NCI-H2081 (cell line): ENCODE measurements at regions not wholly inside any gene's neighbourhood (a gene's known extent, or its start where the extent isn't known, plus 50 kb on each side); places are given as distances from the start of the nearest gene placed in this dataset.

Source experiments
- DNase-seq, 2 experiments: peaks; one replicate each; lab custom pipeline; 2025; lab: John Stamatoyannopoulos, UW

DNA sequence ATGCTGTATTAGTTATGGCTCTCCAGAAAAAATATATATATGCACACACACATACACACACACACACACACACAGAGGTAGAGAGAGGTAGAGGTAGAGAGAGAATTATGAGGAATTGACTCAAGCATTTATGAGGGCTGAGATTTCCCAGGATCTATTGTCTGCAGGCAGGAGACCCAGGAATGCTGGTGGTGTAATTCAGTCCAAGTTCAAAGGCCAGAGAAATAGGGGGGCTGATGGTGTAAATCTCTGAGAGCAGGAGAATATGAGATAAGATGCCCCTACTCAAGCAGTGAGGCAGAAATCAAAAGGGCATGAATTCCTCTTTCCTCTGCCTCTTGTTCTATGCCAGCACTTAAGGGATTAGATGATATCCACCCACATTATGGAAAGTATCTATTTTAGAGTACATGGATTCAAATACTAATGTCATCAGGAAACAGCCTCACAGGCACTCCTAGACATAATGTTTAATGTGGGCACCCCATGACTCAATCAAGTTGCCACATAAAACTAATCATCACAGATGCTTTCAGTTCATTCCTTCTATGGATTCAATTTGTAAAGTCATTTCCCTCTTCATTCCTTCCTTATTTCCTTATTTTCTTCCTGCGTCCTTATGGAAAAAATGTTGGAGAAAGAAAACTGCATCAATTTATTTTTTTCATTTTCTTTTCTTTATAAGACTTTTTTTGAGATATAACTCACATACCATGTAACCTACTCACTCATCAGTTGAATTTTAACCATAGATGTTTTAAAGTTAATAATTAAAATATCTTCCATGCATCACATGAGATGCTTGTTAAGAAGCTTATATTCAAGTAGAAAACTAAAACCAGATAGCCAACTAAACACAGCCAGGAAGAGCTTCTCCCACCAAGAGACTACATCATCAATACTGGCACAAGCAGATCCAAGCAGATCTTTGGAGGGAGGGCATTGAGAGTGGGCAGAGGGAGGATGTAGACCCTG lies 406.2 kb downstream of the MBD2 start:
- DNase-seq: no peak

DNA sequence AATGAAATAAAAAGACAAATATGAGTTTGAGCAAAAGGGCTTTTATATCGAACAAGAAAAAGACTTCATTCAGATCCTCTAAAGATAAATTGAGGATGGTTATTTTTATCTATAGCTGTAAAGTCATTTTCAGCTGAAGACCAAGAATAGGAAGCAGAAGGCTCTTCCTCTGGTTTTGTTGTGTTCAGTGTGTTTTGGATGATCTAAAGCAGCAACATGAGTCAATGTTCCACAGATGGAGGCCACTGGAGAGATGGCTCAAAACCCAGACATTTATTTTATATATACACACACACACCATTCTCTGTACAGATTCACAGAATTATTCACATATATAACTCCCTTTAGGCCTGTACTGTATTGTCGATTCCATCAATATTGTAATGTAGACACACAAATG lies 424.3 kb downstream of the MBD2 start:
- DNase-seq: no peak

DNA sequence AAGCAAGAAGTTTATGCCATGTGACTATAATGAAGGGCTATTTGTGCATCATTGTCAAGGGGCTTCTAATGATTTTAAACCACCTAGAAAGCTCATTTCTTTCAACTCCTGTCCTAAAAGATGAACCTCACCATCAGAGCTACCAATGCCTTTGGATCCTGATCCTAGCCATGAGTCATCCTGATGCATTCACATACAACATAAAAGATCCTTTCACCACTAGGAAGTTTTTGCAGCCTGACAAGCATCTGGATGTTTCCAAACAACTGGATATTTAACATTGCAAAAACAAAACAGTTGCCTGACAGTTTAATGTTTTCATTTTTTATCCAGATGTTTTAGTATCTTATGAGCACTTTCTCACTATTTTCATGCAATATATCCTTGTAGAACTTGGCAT lies 425.3 kb downstream of the MBD2 start:
- no peak for DNase-seq

DNA sequence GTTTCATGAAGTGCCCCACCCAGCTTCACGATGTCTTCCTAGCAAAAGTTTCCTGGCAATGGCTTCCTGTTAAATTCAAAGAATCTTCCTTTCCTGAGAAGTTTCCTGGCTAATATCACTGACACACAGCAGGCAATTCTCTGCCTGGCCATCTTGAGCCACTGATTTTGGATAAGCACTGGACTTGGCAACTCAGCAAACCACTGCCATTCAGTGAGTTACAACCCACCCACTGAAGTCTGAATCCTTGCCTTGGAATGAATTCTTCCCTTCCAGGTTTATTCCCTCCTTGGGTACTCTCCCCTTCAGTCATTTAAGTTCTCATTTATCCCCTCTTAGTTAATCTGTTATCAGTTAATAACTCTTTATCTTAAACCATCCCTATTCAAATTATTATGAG lies 426.0 kb downstream of the MBD2 start:
- no peak for DNase-seq

DNA sequence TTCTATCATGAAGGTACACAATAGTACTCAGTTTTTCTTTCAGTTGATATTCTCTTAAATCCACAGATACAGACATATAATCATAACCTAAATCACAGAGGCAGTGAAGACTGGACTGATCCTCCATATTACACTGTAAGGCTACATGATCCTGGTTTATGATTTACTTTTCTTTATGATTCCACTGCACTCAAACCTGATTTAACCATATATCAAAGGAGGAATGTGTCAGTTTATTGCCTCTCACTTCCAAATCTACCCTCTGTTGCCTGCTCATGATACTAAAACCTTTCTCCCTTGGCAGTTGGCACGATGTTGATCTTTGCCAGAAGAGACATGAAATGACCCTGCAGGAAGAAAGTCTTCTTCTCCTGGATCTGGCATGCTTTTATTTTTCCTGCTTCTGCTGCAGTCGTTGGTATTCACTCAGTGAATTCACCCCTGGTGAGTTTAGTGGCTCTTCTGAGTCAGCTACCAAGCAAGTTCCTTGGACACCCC lies 426.4 kb downstream of the MBD2 start:
- DNase-seq: no peak

DNA sequence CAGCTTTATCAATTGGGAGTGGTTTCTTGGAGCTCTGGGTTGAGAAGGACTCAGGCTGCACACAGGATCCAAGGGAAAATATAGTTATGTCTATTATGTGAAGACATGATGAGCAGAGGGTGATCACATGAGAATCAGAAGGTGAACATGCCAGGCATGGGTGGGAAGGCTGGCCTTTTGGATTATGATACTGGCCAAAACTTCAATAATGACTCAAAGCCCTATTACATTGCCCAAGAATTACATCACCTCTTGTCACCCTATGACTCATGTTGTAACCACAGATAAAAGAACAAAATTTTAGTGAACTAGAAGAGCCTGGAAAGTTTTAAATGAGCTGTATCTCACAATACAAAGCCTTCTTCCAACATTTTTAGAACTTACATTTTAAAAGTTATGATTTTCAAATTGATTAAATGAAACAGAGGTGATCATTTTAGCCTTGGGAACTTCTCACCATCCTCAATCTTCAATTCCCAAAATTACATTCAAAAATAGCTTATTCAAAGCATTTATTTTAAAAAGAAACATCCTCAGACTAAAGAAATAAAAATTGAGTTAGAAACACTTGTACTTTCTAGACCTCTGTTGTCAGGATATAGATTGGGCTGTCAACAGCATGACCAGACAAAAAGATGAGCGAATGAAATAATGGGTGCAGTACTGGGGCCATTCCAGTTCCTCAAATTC lies 428.3 kb downstream of the MBD2 start:
- no peak for DNase-seq

DNA sequence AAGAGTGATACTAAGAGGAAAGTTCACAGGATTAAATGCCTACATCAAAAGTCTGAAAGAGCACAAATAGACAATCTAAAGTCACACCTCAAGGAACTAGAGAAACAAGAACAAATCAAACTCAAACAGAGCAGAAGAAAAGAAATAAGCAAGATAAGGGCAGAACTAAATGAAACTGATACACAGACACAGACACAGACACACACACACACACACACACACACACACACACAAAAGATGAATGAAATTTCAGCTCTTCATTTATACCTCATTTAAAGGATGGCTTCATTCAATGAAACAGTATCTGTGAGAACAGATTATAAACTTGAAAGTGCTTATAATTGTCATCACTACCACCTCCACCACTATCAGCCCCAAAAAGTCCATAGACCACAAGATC lies 428.9 kb downstream of the MBD2 start:
- DNase-seq: no peak

DNA sequence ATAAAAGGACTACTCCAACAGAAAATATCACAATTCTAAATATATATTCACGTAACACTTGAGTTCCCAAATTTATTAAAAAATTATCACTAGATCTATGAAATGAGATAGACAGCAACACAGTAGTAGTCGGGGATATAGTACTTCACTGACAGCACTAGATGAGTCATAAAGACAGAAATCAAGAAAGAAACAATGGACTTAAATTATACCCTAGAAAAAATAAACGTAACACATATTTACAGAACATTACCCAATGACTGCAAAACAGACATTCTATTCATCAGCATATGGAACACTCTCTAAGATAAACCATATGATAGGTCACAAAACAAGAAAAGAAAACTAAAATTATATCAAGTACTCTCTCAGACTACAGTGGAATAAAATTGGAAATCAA lies 429.4 kb downstream of the MBD2 start:
- peak in 1 of 2 experiments; percentile 0 for DNase-seq

DNA sequence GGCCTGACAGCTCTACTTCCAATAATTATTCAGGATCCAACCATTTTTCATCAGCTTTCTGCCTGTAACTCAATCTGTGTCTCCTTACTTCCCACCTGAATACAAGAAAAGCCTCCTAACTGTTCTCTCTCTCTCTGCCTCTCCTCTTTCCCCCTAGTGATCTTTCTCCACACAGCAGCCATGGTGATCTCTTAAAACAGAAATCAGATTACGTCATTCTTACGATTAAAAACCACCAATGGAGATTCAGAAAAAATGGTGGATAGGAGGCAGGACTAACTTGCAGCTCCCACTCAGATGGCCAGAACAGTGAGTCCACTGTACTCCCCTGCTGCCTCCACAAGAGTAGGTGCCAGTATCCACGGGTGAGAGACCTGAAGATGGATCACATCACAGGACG lies 431.7 kb downstream of the MBD2 start:
- DNase-seq: no peak

DNA sequence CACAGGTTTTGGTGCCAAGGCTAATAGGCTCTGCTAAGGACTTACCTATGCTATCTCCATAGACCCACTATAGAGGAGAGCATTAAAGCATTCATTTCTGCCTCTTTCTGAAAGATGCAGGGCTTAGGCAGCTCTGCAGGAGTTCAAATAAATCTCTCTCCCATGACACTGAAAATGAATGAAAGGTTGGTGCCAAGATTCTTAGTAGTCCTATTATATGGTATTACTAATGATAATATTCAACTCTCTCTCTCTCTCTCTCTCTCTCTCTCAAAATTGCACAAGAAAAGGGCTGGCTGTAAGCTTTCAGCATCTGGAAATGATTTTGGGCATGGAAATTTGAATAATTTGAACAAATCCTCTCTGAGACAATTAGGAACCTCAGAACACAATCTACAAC lies 433.7 kb downstream of the MBD2 start:
- no peak for DNase-seq

DNA sequence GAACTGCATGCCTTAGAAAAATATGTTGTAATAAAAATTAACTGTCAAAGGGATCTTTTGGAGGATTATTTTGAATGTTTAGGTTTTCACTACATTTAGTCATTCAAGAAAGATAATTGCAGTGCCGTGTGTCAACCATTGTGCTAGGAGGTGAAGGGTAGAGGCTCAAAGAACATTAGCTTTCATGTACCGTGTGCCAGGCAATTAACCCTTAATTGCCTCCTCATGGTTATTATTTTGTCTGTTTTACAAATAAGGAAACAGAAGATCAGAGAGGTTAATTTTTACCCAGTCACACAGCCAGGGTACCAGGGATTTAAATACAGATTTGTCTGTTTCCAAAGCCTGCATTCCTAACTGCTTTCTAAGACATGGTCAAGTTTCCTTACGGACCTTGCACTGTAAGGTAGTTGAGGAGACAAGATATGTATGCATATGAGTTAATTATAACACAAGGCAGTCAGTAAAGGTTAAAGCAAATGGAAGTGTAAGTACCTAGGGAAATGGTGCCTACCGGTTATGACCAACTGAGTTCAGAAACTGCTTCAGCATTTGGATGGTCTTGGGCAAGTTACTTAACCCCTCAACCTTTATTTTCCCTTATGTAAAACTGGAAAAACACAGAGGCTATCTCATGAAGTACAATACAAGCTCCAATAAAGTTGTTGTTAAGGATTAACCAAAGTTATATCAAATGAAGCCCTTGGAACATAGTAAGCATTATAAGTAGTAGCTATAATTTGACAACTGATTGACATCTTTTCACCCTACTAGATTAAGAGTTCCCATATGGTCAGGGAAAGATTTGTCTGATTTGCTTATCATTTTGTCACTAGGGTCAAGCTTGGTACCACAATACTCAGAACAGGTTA lies 434.9 kb downstream of the MBD2 start:
- peak in 1 of 2 experiments; percentile 2 for DNase-seq

DNA sequence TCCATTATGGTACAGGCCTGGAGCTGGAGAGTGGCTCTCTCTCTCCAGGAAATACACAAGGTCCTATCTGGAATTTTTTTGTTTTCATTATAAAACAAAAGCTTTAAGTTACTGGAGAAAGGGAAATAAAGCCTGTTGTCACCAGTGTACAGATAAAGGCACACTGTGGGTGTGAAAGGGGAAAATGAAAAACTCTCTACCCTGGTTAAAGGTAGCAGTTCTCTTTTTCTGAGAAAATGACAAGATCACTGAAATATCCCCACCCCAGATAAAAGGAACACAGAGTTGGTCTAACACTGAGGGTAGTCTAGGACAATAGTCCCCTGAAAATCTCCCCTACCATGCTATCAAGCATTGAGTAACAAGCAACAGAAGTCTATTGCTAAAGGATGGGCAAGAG lies 438.7 kb downstream of the MBD2 start:
- no peak for DNase-seq

DNA sequence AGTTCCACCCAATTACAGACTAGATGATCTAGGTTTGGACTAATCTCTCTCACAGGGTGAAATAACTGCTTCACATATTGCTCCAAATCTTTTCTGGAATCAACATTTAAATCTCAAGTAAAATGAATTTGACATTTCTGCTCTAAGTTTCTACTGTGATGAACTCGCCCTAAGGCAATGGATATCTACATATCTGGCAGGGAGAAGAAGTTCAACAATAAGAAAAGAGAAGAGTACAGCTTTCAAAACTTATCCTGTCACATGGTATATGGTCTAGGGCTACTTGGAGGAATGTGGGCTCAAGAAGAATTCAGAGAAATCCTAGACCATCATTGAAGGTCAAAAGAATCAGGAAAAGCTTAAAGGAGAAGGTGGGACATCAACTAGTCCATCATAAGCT lies 440.2 kb downstream of the MBD2 start:
- DNase-seq: no peak

DNA sequence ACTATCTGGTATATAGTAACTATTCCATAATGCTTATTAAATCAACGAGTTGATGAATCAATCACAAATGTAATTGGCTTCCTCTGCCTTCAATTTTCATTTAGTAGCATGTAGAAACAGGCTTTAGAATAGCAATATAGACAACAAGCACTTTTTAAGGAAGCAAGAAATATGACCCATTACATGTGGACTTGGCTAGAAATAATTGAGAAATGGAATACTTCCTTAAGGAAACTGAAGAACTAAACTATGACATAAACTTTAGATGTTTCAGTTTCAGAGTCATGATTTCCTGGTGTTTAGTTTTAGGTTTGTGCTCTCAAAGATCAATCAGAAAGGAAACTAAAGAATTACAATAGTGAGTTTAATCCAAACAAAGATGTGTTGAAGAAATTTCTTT lies 443.8 kb downstream of the MBD2 start:
- no peak for DNase-seq

DNA sequence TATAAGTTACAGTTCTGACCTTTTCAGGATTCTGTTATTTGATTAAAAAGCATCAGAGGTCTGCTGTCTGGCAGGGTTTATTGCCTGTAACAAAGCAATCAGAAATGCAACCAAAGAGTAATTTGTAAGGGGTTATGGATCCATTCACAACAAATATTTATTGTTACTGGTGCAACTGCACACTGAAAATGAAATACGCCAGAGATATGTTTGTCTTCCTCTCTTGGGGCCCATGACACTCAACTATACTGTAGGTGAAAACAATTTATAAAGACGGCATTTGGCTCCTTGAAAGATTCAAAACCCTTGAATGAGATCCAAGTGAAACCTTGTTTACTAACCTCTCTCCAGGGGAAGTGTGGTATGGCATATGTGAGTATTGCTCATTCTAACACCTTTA lies 452.2 kb downstream of the MBD2 start:
- no peak for DNase-seq

DNA sequence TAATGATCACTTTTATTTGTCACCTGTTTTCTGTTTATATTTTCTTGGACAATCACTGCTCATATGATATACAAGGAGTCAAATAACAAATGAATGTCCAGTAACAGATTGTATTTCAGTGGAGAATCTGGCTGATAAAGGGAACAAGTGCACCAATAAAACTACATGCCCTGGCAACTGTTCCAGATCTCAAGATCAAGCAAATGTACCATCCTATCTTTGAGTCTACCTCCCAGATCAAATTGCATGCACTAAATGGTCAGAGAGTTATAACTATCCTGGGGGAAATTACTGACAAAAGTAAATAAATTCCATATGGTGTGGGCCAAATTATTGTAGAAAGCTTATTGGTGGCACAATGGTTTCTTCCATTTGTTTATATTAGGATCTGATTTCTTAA lies 452.8 kb downstream of the MBD2 start:
- peak in 1 of 2 experiments; percentile 40 for DNase-seq

DNA sequence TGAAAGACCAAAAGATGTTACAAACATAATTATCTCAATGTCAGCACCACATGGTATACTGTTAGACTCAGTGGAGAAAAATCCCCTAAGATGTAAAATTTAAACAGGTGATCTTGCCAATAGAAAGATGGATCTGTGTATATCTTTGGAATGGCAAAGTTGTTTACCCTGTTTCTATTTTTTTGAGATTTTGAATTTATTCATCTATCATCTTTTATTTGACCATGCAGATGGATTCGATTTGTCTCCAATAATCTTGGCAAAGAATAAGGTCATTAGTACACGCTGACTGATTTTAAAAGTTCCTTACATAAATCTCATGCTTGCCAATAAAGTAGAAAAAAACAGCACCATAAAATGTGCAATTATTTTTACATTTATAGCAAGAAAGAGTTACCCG lies 459.3 kb downstream of the MBD2 start:
- DNase-seq: no peak

DNA sequence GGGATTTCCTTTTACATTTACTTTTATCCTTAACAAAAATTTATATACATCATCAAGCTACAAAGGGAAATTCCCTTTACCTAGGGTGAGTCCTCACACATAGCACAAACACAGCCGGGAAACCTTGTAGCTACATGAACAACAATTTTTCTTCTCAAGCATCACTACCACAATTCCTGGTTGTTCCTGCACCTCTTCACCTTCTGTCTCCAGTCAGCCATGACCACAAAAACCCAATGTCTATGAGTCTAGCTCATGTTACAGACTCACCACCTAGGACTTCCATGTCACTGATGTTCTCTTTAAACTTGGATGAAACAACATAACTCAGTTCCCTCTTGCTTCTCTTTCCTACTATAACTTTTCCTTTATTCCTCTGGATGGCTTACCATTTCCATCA lies 460.4 kb downstream of the MBD2 start:
- DNase-seq: no peak

DNA sequence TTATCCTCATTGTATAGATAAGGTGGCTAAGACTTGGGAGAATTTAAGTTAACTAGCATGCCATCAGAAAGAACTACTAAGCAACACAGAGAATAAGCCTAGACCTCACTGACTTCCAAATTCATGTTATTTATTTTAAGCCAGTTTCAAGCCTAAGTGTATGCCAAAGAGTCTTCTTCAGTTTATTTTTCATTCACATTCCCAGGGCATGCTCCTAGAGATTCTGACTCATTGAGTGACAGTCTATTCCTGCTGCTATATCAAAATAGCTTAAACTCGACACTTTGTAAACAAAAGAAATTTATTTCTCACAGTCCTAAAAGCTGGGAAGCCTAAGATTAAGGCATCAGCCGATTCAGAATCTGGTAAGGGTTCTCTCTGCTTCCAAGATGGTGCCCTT lies 467.1 kb downstream of the MBD2 start:
- no peak for DNase-seq

DNA sequence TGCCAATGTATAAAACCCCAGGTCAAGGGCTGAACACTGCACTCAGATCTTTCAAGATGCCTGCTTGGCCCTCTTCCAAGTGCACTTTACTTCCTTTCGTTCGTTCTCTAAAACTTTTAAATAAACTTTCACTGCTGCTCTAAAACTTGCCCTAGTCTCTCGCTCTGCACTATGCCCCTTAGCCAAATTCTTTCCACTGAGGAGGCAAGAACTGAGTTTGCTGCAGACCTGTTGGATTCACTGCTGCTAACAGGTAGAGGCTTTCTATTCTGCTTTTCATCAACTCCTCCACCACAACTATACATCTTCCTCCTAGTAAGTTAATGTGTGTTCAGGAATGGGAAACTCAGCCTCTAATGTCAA lies 467.9 kb downstream of the MBD2 start:
- no peak for DNase-seq

DNA sequence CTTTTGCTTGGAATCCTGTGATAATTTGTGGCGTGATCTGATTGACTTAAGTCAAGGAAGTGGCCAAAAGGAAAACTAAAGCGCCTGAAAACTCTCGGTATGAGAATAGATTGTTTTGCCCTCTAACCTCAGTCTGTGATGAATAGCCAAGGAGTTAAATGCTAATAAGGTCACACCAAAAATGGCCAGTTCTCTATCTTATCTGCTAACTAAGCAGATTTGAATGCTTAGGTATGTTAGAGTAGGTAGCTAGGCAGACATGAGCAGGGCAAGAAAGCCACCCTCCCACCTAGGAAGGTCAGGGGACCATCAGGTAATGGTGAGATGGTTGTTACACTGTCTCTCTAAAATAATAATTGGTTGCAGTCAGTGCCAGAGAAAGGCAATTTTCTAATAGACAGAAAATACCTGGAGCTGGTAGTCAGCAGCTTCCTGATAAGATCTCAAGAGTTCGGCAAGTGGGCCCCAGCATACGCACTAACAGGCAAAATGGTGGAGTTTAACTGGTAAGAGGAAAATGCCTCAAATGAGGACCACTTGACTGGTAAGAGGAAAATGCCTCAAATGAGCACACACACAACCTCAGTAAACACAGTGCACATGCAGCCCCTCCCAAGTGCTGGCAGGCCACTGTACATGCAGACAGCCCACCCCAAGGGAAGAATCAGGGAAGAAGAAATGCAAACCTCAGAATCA lies 468.4 kb downstream of the MBD2 start:
- no peak for DNase-seq

DNA sequence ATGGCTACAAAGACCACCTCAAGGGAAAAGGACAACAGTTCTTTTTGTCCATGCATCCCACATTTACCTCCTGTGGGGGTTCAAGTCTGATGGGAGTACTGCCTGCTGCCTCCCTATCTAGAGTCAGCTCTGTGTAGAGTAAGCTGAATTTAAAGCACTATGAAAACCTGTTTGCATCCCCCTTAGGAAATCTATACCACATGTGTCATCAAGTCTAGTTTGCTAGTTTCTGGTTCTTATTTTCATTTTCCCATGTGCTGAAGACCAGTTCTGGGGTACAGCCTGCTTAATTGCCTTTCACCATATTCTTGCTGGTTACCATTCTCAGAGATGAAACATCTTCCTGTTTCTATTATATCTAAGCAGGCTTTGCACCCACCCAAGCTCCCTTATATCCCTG lies 470.3 kb downstream of the MBD2 start:
- no peak for DNase-seq
